HG02884 (cell line): ENCODE measurements at regions not wholly inside any gene's neighbourhood (a gene's known extent, or its start where the extent isn't known, plus 50 kb on each side); places are given as distances from the start of the nearest gene placed in this dataset.
"Not testable (repeated sequence)": the region's sequence is repeated elsewhere in the genome, so short reads cannot be mapped to it uniquely, and the experiment has no call there.

Experiments used
- ATAC-seq: cut with Tn5 transposase; IDR thresholded peaks from one replicate; pipeline ENCODE4 v1.9.1; 2021; ENCODE audit warnings: mild to moderate bottlenecking, moderate library complexity; ENCODE audit not compliant: unreplicated experiment

- no peak for ATAC-seq
These were observed 651.8 kb downstream of the LMO4 start for GRCh38 chr1:87980494-87980893.

GRCh38 chr1:87981386-87981785 is 652.7 kb downstream of the LMO4 start:
- ATAC-seq = no peak

- ATAC-seq = no peak
These were observed 653.1 kb downstream of the LMO4 start for GRCh38 chr1:87981810-87982209.

- no peak for ATAC-seq
These were observed 655.2 kb downstream of the LMO4 start for GRCh38 chr1:87983841-87984240.

GRCh38 chr1:87985071-87985470 is 656.4 kb downstream of the LMO4 start:
- ATAC-seq = no peak

- no peak for ATAC-seq
These were observed 657.6 kb downstream of the LMO4 start for GRCh38 chr1:87986130-87986866.

GRCh38 chr1:87989346-87989745 is 660.7 kb downstream of the LMO4 start:
- no peak for ATAC-seq

GRCh38 chr1:87992536-87992935 is 663.9 kb downstream of the LMO4 start:
- not testable (repeated sequence) for ATAC-seq

- ATAC-seq = no peak
These were observed 664.4 kb downstream of the LMO4 start for GRCh38 chr1:87993051-87993450.

GRCh38 chr1:87999852-88000251 is 671.2 kb downstream of the LMO4 start:
- ATAC-seq = no peak

- ATAC-seq = no peak
These were observed 672.8 kb downstream of the LMO4 start for GRCh38 chr1:88001460-88001859.

GRCh38 chr1:88003255-88003654 is 674.6 kb downstream of the LMO4 start:
- no peak for ATAC-seq

GRCh38 chr1:88009916-88010315 is 674.2 kb upstream of the PKN2 start:
- ATAC-seq = no peak

GRCh38 chr1:88013485-88013884 is 670.6 kb upstream of the PKN2 start:
- no peak for ATAC-seq

- ATAC-seq = no peak
These were observed 669.9 kb upstream of the PKN2 start for GRCh38 chr1:88014131-88014530.

GRCh38 chr1:88016947-88017346 is 667.1 kb upstream of the PKN2 start:
- no peak for ATAC-seq

GRCh38 chr1:88021529-88021928 is 662.5 kb upstream of the PKN2 start:
- ATAC-seq = no peak

- ATAC-seq = no peak
These were observed 661.6 kb upstream of the PKN2 start for GRCh38 chr1:88022516-88022915.

- no peak for ATAC-seq
These were observed 654.9 kb upstream of the PKN2 start for GRCh38 chr1:88029142-88029541.

- no peak for ATAC-seq
These were observed 654.2 kb upstream of the PKN2 start for GRCh38 chr1:88029899-88030298.

- ATAC-seq = no peak
These were observed 648.5 kb upstream of the PKN2 start for GRCh38 chr1:88035578-88035977.

- ATAC-seq = no peak
These were observed 647.6 kb upstream of the PKN2 start for GRCh38 chr1:88036345-88037014.

GRCh38 chr1:88039240-88039639 is 644.8 kb upstream of the PKN2 start:
- ATAC-seq = no peak
